Spinal cord (tissue), 9 donors: ENCODE measurements at regions not wholly inside any gene's neighbourhood (a gene's known extent, or its start where the extent isn't known, plus 50 kb on each side); places are given as distances from the start of the nearest gene placed in this dataset.
A peak's percentile ranks its signal among the peaks of the same experiment; 100 is the strongest.

Experiments
- DNase-seq, 6 donors: peaks; one replicate each; pipeline versions ENCODE4 v3.0.0 to v3.0.0-alpha.2; 2013 to 2015; ENCODE audit warnings: low spot score in 6 of 6, low read depth in 4 of 6
- H3K27ac ChIP-seq: one replicate; pipeline ENCODE4 v1.5.1; 2013; ENCODE audit warnings: low read depth, low read length, control low read depth
- H3K27me3 ChIP-seq: one replicate; pipeline ENCODE4 v1.6.1; 2013; ENCODE audit warnings: low read length; ENCODE audit not compliant: control insufficient read depth, insufficient read depth
- H3K36me3 ChIP-seq: one replicate; pipeline ENCODE4 v1.6.1; 2013; ENCODE audit warnings: low read length; ENCODE audit not compliant: control insufficient read depth, insufficient read depth
- H3K4me1 ChIP-seq: one replicate; pipeline ENCODE4 v1.6.1; 2013; ENCODE audit warnings: low read length; ENCODE audit not compliant: control insufficient read depth, insufficient read depth
- H3K4me3 ChIP-seq: one replicate; pipeline ENCODE4 v1.5.1; 2013; ENCODE audit warnings: low read depth, low read length, control low read depth
- H3K9me3 ChIP-seq: one replicate; pipeline ENCODE4 v1.6.1; 2013; ENCODE audit warnings: low read length; ENCODE audit not compliant: control insufficient read depth, insufficient read depth
- WGBS: methylation state at CpG from one replicate; pipeline ENCODE4 v1.1.5; 2013; ENCODE audit warnings: missing lambda C conversion rate; ENCODE audit not compliant: insufficient coverage; 5-methylcytosine and 5-hydroxymethylcytosine counted together
- donor health status: healthy.

DNA sequence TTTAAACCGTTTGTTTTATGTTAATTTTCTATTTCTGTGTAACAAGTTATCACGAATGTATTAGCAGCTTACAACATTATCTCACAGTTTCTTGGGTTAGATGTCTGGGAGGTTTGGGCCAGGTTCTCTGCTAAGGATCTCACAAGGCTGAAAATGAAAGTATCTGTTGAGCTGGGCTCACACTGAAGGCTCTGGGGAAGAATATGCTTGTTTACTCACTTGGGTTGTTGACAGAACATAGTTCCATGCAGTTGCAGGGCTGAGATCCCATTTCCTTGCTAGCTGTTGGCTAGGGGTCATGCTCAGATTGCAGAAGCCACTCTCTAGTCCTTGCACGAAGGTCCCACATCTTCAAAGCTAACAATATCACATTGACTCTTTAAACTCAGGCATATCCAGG is 266.6 kb upstream of the GNAI1 start:
- no peak for DNase-seq
- Histone ChIP-seq H3K27me3 (no peaks in the 10 kb centered on the region), H3K27ac (no peak overlapping the region), H3K4me3 (no peak overlapping the region), H3K36me3 (no peaks in the 10 kb centered on the region), H3K9me3 (no peaks in the 10 kb centered on the region), H3K4me1 (no peaks in the 10 kb centered on the region)
- WGBS, result no CpG with 5 or more reads among the region's 3 CpGs

- DNase-seq, result peak in 1 of 6 donors; percentile 5
- Histone ChIP-seq H3K27ac (no peak overlapping the region), H3K36me3 (no peaks in the 10 kb centered on the region), H3K9me3 (no peaks in the 10 kb centered on the region), H3K4me3 (no peak overlapping the region), H3K4me1 (no peaks in the 10 kb centered on the region), H3K27me3 (no peaks in the 10 kb centered on the region)
- no CpG with 5 or more reads among the region's 5 CpGs for whole genome bisulfite sequencing
These were observed 272.0 kb upstream of the GNAI1 start for GRCh38 chr7:79862447-79863210.

- H3K4me3 ChIP-seq, result no peak overlapping the region
- no peak for DNase-seq
- H3K27me3 ChIP-seq, result no peaks in the 10 kb centered on the region
- no peaks in the 10 kb centered on the region for H3K36me3 ChIP-seq
- H3K27ac ChIP-seq, result no peak overlapping the region
- H3K9me3 ChIP-seq, result no peaks in the 10 kb centered on the region
- H3K4me1 ChIP-seq, result no peaks in the 10 kb centered on the region
- WGBS, result no CpG with 5 or more reads among the region's 1 CpG
These were observed 279.5 kb upstream of the GNAI1 start for GRCh38 chr7:79855172-79855571.

- H3K4me3 ChIP-seq, result no peak overlapping the region
- no peaks in the 10 kb centered on the region for H3K27me3 ChIP-seq
- H3K36me3 ChIP-seq, result no peaks in the 10 kb centered on the region
- H3K4me1 ChIP-seq, result no peaks in the 10 kb centered on the region
- no peak for DNase-seq
- WGBS, result 100% methylated on average over 1 of the region's 2 CpGs
- no peaks in the 10 kb centered on the region for H3K9me3 ChIP-seq
- H3K27ac ChIP-seq, result no peak overlapping the region
These were observed 280.0 kb upstream of the GNAI1 start for GRCh38 chr7:79854621-79855020.

DNA sequence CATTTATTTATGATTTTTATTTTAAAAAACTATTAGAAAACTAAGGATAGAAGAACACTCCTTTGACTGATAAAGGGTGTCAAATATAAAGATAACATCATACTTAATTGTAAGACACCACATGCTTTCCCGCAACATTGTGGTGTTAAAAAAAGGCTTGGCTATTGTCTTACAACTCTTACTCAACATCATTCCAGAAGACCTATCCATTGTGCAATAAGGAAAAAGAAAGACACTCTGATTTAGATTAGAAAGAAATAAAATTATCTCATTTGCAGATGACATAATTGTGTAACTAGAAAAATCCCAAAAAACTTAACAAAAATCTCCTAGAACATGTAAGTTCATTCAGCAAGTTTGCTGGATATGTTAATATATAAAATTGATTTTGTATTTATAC is 296.7 kb upstream of the GNAI1 start:
- Histone ChIP-seq H3K9me3 (no peaks in the 10 kb centered on the region), H3K27me3 (no peaks in the 10 kb centered on the region), H3K4me1 (no peaks in the 10 kb centered on the region), H3K4me3 (no peak overlapping the region), H3K27ac (no peak overlapping the region), H3K36me3 (no peaks in the 10 kb centered on the region)
- no CpG with 5 or more reads among the region's 1 CpG for WGBS
- DNase-seq, result no peak

DNA sequence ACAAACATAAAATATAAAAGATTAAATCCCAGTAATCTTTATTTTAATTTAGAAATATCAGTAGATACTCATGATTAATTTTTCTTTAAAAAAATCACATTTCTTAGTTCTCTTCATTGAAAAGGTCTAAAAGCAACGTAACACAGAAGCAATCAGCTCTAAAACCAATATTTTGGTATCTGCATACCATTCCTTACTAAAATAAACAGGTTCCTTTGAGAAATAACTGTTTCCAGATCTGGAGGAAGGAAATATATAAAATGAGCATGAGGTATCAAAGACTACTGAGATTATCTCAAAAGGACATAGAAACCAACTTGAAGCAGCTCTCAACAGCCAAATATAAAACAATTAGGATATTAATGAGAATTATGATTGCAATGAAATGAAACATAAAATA is 301.0 kb upstream of the GNAI1 start:
- no CpG with 5 or more reads among the region's 1 CpG for WGBS
- Histone ChIP-seq H3K9me3 (no peaks in the 10 kb centered on the region), H3K36me3 (no peaks in the 10 kb centered on the region), H3K4me3 (no peak overlapping the region), H3K27me3 (no peaks in the 10 kb centered on the region), H3K27ac (no peak overlapping the region), H3K4me1 (no peaks in the 10 kb centered on the region)
- no peak for DNase-seq

- no peaks in the 10 kb centered on the region for H3K9me3 ChIP-seq
- no peak for DNase-seq
- H3K4me1 ChIP-seq, result no peaks in the 10 kb centered on the region
- H3K27me3 ChIP-seq, result no peaks in the 10 kb centered on the region
- H3K4me3 ChIP-seq, result no peak overlapping the region
- H3K36me3 ChIP-seq, result no peaks in the 10 kb centered on the region
- H3K27ac ChIP-seq, result no peak overlapping the region
These were observed 305.8 kb upstream of the GNAI1 start for GRCh38 chr7:79828866-79829265.

DNA sequence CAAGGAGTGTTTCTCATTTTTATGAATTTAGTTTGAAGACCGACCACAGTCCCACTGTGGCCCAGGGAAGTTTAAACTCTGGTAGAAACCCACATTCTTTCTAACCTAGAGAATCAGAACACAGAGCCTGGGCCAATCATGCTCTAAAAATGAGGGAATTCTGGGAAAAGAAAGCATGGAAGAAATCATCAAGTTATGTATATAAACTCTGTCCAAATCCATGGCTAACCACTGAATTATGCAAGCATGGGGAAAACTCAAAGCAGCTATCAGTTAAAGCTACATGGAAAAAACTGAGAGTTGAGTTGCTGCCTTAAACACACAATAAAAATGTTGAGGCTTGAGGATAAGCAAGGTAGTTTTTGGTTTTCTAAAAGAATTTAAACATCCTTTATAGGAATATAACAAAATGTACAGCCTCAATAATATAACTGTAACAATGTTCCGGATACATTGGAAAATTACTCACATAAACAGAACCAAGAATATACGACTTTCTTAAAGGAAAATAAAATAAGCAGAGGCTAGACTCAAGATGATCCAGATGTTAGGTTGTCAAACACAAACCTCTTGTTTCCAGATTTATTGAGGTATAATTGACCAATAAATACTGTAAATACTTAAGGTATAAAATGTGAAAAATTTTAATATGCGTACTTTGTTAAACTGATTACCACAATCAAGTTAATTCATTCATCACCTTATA is 311.2 kb upstream of the GNAI1 start:
- 80% methylated on average over 1 of the region's 4 CpGs for WGBS
- Histone ChIP-seq H3K4me1 (no peaks in the 10 kb centered on the region), H3K27me3 (no peaks in the 10 kb centered on the region), H3K9me3 (no peaks in the 10 kb centered on the region), H3K4me3 (no peak overlapping the region), H3K27ac (no peak overlapping the region), H3K36me3 (no peaks in the 10 kb centered on the region)
- no peak for DNase-seq

- no peaks in the 10 kb centered on the region for H3K9me3 ChIP-seq
- no peaks in the 10 kb centered on the region for H3K4me1 ChIP-seq
- no CpG with 5 or more reads among the region's 2 CpGs for WGBS
- H3K4me3 ChIP-seq, result no peak overlapping the region
- H3K36me3 ChIP-seq, result no peaks in the 10 kb centered on the region
- no peaks in the 10 kb centered on the region for H3K27me3 ChIP-seq
- DNase-seq, result peak in 1 of 6 donors; percentile 70
- H3K27ac ChIP-seq, result no peak overlapping the region
These were observed 311.9 kb upstream of the GNAI1 start for GRCh38 chr7:79822620-79823240.

- H3K4me3 ChIP-seq, result peak overlapping the region; percentile 11
- H3K9me3 ChIP-seq, result no peaks in the 10 kb centered on the region
- no peaks in the 10 kb centered on the region for H3K4me1 ChIP-seq
- 12% methylated on average over 5 of the region's 6 CpGs for WGBS
- no peak overlapping the region for H3K27ac ChIP-seq
- peak; percentile 19 to 94 (median 49) for DNase-seq
- no peaks in the 10 kb centered on the region for H3K27me3 ChIP-seq
- H3K36me3 ChIP-seq, result no peaks in the 10 kb centered on the region
These were observed 314.2 kb upstream of the GNAI1 start for GRCh38 chr7:79820387-79820786.
